Loucy (cell line): ENCODE measurements at regions not wholly inside any gene's neighbourhood (a gene's known extent, or its start where the extent isn't known, plus 50 kb on each side); places are given as distances from the start of the nearest gene placed in this dataset.

Experiments
- EZH2phosphoT487 ChIP-seq: fragments of 200-600 bp; IDR thresholded peaks from 2 replicates; pipeline ENCODE4 v1.6.1; 2018; ENCODE audit warnings: antibody characterized with exemption, mild to moderate bottlenecking, moderate library complexity, borderline replicate concordance
- TF ChIP-seq, protein P1 (sequence below): fragments of 200-600 bp; sonication (generic); conservative IDR thresholded peaks from 2 replicates; pipeline ENCODE4 v1.5.1; 2014; ENCODE audit warnings: mild to moderate bottlenecking, antibody characterized with exemption, low read length

DNA sequence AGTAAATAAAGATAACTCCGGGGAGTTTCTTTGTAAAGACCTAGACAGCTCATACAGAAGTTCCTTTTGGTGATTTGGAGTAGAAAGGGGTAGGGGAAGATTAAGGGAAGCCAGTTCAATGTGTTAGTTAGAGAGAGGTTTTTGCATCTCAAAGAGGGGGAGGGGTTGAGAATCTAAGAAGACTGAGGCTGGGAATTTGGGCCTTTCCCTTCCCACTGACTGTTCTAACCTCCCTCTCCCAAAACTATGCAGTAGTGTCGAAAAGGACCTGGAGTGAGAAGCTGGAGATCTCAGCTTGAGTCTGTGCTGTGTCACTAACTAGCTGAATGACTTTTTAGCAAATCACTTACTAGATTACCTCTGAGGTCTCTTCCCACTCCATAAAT is 55.7 kb upstream of the CCDC160 start:
- TF ChIP-seq, protein P1, sequence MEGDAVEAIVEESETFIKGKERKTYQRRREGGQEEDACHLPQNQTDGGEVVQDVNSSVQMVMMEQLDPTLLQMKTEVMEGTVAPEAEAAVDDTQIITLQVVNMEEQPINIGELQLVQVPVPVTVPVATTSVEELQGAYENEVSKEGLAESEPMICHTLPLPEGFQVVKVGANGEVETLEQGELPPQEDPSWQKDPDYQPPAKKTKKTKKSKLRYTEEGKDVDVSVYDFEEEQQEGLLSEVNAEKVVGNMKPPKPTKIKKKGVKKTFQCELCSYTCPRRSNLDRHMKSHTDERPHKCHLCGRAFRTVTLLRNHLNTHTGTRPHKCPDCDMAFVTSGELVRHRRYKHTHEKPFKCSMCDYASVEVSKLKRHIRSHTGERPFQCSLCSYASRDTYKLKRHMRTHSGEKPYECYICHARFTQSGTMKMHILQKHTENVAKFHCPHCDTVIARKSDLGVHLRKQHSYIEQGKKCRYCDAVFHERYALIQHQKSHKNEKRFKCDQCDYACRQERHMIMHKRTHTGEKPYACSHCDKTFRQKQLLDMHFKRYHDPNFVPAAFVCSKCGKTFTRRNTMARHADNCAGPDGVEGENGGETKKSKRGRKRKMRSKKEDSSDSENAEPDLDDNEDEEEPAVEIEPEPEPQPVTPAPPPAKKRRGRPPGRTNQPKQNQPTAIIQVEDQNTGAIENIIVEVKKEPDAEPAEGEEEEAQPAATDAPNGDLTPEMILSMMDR, result no peak
- no peak for TF ChIP-seq EZH2phosphoT487
